HuH-7 (cell line): ENCODE measurements at regions not wholly inside any gene's neighbourhood (a gene's known extent, or its start where the extent isn't known, plus 50 kb on each side); places are given as distances from the start of the nearest gene placed in this dataset.

ENCODE experiments used
- DNase-seq: peaks from one replicate; pipeline ENCODE4 v3.0.0; 2011; ENCODE audit warnings: low spot score

GRCh38 chr13:40389081-40389641 lies 277.3 kb downstream of the FOXO1 start:
- DNase-seq, result no peak

GRCh38 chr13:40390401-40390916 lies 276.0 kb downstream of the FOXO1 start:
- DNase-seq, result no peak

- no peak for DNase-seq
Measured at GRCh38 chr13:40391788-40392187, 274.7 kb downstream of the FOXO1 start.

GRCh38 chr13:40394304-40394985 lies 272.0 kb downstream of the FOXO1 start:
- no peak for DNase-seq

- DNase-seq, result no peak
Measured at GRCh38 chr13:40398065-40398464, 268.4 kb downstream of the FOXO1 start.

- no peak for DNase-seq
Measured at GRCh38 chr13:40399756-40400155, 266.7 kb downstream of the FOXO1 start.

GRCh38 chr13:40401911-40402776 lies 264.3 kb downstream of the FOXO1 start:
- peak; percentile 23 for DNase-seq

GRCh38 chr13:40402931-40403431 lies 263.5 kb downstream of the FOXO1 start:
- no peak for DNase-seq

GRCh38 chr13:40403509-40404241 lies 262.8 kb downstream of the FOXO1 start:
- DNase-seq, result no peak

GRCh38 chr13:40404407-40404806 lies 262.0 kb downstream of the FOXO1 start:
- no peak for DNase-seq

GRCh38 chr13:40404967-40405716 lies 261.3 kb downstream of the FOXO1 start:
- DNase-seq, result no peak

- no peak for DNase-seq
Measured at GRCh38 chr13:40406405-40407120, 259.9 kb downstream of the FOXO1 start.

- DNase-seq, result no peak
Measured at GRCh38 chr13:40407567-40407966, 258.9 kb downstream of the FOXO1 start.

- no peak for DNase-seq
Measured at GRCh38 chr13:40408602-40409001, 257.8 kb downstream of the FOXO1 start.

- DNase-seq, result no peak
Measured at GRCh38 chr13:40409278-40409677, 257.2 kb downstream of the FOXO1 start.

- no peak for DNase-seq
Measured at GRCh38 chr13:40410315-40410714, 256.1 kb downstream of the FOXO1 start.

- DNase-seq, result no peak
Measured at GRCh38 chr13:40420160-40420740, 246.2 kb downstream of the FOXO1 start.

- no peak for DNase-seq
Measured at GRCh38 chr13:40422588-40423235, 243.7 kb downstream of the FOXO1 start.

- no peak for DNase-seq
Measured at GRCh38 chr13:40428354-40428753, 238.1 kb downstream of the FOXO1 start.
